ENCODE measurements at regions not wholly inside any gene's neighbourhood (a gene's known extent, or its start where the extent isn't known, plus 50 kb on each side); places are given as distances from the start of the nearest gene placed in this dataset.

- in situ Hi-C loops (cut with MboI; ENCODE audit: low sequenced_read_pairs): no loop called here
- dilution Hi-C loops (cut with HindIII; ENCODE audit: low sequenced_read_pairs, unreplicated experiment): no loop called here
- DNase-seq: no peak
Measured at GRCh38 chr22:48706934-48707762, 1120.5 kb downstream of the BRD1 start.

More at GRCh38 chr22:48706934-48707762, 1120.5 kb downstream of the BRD1 start:
- no peak overlapping the region for H3K14ac ChIP-seq (replicated peaks; ENCODE audit: low read depth, low read length)
- intact Hi-C loops (cut with micrococcal nuclease): no loop called here
- no peak overlapping the region for H2AFZ ChIP-seq (replicated peaks; ENCODE audit: low read length, poor library complexity)
- TF ChIP-seq, protein P1, sequence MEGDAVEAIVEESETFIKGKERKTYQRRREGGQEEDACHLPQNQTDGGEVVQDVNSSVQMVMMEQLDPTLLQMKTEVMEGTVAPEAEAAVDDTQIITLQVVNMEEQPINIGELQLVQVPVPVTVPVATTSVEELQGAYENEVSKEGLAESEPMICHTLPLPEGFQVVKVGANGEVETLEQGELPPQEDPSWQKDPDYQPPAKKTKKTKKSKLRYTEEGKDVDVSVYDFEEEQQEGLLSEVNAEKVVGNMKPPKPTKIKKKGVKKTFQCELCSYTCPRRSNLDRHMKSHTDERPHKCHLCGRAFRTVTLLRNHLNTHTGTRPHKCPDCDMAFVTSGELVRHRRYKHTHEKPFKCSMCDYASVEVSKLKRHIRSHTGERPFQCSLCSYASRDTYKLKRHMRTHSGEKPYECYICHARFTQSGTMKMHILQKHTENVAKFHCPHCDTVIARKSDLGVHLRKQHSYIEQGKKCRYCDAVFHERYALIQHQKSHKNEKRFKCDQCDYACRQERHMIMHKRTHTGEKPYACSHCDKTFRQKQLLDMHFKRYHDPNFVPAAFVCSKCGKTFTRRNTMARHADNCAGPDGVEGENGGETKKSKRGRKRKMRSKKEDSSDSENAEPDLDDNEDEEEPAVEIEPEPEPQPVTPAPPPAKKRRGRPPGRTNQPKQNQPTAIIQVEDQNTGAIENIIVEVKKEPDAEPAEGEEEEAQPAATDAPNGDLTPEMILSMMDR (conservative IDR thresholded peaks at IDR 0.05; ENCODE audit: low read depth, low read length): no peak
- TF ChIP-seq ELK1 (IDR thresholded peaks at IDR 0.05; ENCODE audit: borderline replicate concordance, low read depth, low read length) (no peak), MAFK (IDR thresholded peaks at IDR 0.05; ENCODE audit: low read depth, low read length) (no peak), SMC3 (IDR thresholded peaks at IDR 0.05; ENCODE audit: low read depth, low read length) (no peak), MAZ (IDR thresholded peaks at IDR 0.05; ENCODE audit: borderline replicate concordance, low read depth, low read length) (no peak), RCOR1 (IDR thresholded peaks at IDR 0.05; ENCODE audit: insufficient replicate concordance, low read length) (no peak), NFE2L2 (IDR thresholded peaks at IDR 0.05; ENCODE audit: low read depth, low read length) (no peak), CHD1 (IDR thresholded peaks at IDR 0.05; ENCODE audit: low read depth, low read length) (no peak), FOS (IDR thresholded peaks at IDR 0.05; ENCODE audit: low read depth, low read length) (no peak), RFX5 (IDR thresholded peaks at IDR 0.05; ENCODE audit: low read depth, low read length) (no peak), POLR2A (IDR thresholded peaks at IDR 0.05; ENCODE audit: low read depth, low read length) (no peak), CEBPB (IDR thresholded peaks at IDR 0.05; ENCODE audit: low read depth, low read length) (no peak), BHLHE40 (IDR thresholded peaks at IDR 0.05; ENCODE audit: low read depth, low read length) (no peak), RAD21 (IDR thresholded peaks at IDR 0.05; ENCODE audit: low read length) (no peak)
- TF ChIP-seq, protein P2, sequence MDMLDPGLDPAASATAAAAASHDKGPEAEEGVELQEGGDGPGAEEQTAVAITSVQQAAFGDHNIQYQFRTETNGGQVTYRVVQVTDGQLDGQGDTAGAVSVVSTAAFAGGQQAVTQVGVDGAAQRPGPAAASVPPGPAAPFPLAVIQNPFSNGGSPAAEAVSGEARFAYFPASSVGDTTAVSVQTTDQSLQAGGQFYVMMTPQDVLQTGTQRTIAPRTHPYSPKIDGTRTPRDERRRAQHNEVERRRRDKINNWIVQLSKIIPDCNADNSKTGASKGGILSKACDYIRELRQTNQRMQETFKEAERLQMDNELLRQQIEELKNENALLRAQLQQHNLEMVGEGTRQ (IDR thresholded peaks at IDR 0.05; ENCODE audit: low read depth, low read length): no peak
- H3K18ac ChIP-seq (ENCODE audit: low read depth, low read length): no peak overlapping the region
- H2BK120ac ChIP-seq (ENCODE audit: low read depth, low read length): no peak overlapping the region
- no peak overlapping the region for H3K9ac ChIP-seq (ENCODE audit: low read depth, low read length)
- no peak overlapping the region for H3K56ac ChIP-seq (ENCODE audit: extremely low read depth, insufficient read depth, low read length)
- H3K9me3 ChIP-seq (ENCODE audit: control insufficient read depth, insufficient read depth, low read length): peaks cover 82% of the 10 kb centered on the region
- no peaks in the 10 kb centered on the region for H3K27me3 ChIP-seq (ENCODE audit: control insufficient read depth, insufficient read depth, low read length)
- H3K4ac ChIP-seq (ENCODE audit: low read depth, low read length): no peak overlapping the region
- H3K23ac ChIP-seq (ENCODE audit: low read depth, low read length): no peak overlapping the region
- no peaks in the 10 kb centered on the region for H3K36me3 ChIP-seq (ENCODE audit: control insufficient read depth, insufficient read depth, low read length)
- H3K4me3 ChIP-seq (ENCODE audit: insufficient read depth, low read depth, low read length): no peak overlapping the region
- ChIA-PET POLR2A (ENCODE audit: unreplicated experiment) (no interaction called here), CTCF (no interaction called here)
- no peak overlapping the region for H4K91ac ChIP-seq (ENCODE audit: insufficient read depth, low read depth, low read length)
- no peak overlapping the region for H2BK20ac ChIP-seq (ENCODE audit: low read depth, low read length)
- H2BK5ac ChIP-seq (ENCODE audit: low read depth, low read length, poor library complexity, severe bottlenecking): no peak overlapping the region
- WGBS, 2 experiments (ENCODE audit: extremely low coverage in 2 of 2, insufficient read length in 1 of 2): 87% methylated on average over 3 of the region's 15 CpGs; no CpG with 5 or more reads in 1 of the 2 experiments
- H2AK5ac ChIP-seq (ENCODE audit: low read depth, low read length): no peak overlapping the region
- no peak overlapping the region for H3K4me2 ChIP-seq (ENCODE audit: low read depth, low read length)
- no peaks in the 10 kb centered on the region for H4K20me1 ChIP-seq (ENCODE audit: insufficient read depth, low read length)
- H2BK15ac ChIP-seq (ENCODE audit: low read depth, low read length): no peak overlapping the region
- H3K4me1 ChIP-seq (ENCODE audit: control insufficient read depth, insufficient read depth, low read length): no peaks in the 10 kb centered on the region
- no peak overlapping the region for H4K8ac ChIP-seq (ENCODE audit: low read depth in 2 of 2, low read length in 2 of 2)
- no peak for ATAC-seq (ENCODE audit: low read depth)
- no peak overlapping the region for H3K27ac ChIP-seq (ENCODE audit: insufficient read depth, low read length)
- H3K9me1 ChIP-seq (ENCODE audit: insufficient read depth, low read length): no peaks in the 10 kb centered on the region
- BruUV-seq (replicated peaks): no TSS peak
- H3K79me1 ChIP-seq (ENCODE audit: low read depth in 1 of 2, low read length in 2 of 2): no peaks in the 10 kb centered on the region
- H2AK9ac ChIP-seq (replicated peaks; ENCODE audit: low read depth, low read length, poor library complexity): no peak overlapping the region
- no peak overlapping the region for H4K5ac ChIP-seq (ENCODE audit: low read depth, low read length)

Measured in IMR-90 (cell line).